Upper lobe of left lung (tissue), 4 donors: ENCODE measurements at regions not wholly inside any gene's neighbourhood (a gene's known extent, or its start where the extent isn't known, plus 50 kb on each side); places are given as distances from the start of the nearest gene placed in this dataset.

ENCODE experiments used
- EP300 ChIP-seq, 4 donors: sonication (generic); formaldehyde crosslinking; IDR thresholded peaks; one replicate each; pipeline ENCODE4 v1.5.1; 2017; ENCODE audit warnings: antibody characterized with exemption in 4 of 4, control low read depth in 2 of 4
- POLR2A ChIP-seq, 4 donors: fragments of 450-650 bp; IDR thresholded peaks; one replicate each; pipeline ENCODE4 v1.5.1; 2016 to 2017; ENCODE audit warnings: antibody characterized with exemption in 4 of 4, mild to moderate bottlenecking in 2 of 4
- POLR2AphosphoS5 ChIP-seq, 2 donors: sonication (generic); formaldehyde crosslinking; IDR thresholded peaks; one replicate each; pipeline ENCODE4 v1.5.1; 2017; ENCODE audit warnings: antibody characterized with exemption in 2 of 2
- TF ChIP-seq, protein P1 (sequence below), 6 experiments: fragments of 450-650 bp in 4 of 6; fragments of 200-600 bp in 2 of 6; sonication (generic) in 2 of 6; IDR thresholded peaks; one replicate each; pipeline ENCODE4 v1.5.1; 2016 to 2019; ENCODE audit warnings: antibody characterized with exemption in 6 of 6

DNA sequence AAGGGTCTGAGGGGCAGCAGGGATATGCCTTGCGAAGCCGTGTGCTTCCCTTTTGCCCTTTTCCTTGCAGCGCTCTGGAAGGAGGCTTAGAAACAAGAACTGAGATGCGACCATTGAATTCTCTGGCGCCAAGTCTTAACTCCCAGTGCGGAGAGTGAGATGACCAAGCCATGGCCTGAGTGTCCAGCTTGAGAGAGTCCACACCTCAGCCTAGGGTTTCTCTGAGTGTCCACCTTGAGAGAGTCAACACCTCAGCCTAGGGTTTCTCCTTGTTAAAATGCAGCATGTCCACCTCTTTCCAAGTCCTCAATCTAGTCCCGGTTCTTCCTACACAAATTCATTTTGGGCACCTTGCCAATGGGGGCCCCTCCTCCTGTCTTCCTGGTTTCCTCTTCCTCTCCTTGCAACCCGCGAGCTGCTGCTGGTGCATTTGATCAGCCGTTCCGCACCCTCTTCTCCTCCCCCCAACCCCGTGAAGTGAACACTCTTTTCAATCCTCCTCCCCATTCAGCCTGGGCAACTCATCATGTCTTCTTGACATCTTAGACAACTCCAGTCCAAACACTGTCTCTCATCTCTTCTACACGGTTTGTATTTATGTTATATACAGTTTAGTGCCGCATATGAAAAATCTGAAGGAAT, 178.2 kb upstream of the PITRM1 start:
- TF ChIP-seq, protein P1, sequence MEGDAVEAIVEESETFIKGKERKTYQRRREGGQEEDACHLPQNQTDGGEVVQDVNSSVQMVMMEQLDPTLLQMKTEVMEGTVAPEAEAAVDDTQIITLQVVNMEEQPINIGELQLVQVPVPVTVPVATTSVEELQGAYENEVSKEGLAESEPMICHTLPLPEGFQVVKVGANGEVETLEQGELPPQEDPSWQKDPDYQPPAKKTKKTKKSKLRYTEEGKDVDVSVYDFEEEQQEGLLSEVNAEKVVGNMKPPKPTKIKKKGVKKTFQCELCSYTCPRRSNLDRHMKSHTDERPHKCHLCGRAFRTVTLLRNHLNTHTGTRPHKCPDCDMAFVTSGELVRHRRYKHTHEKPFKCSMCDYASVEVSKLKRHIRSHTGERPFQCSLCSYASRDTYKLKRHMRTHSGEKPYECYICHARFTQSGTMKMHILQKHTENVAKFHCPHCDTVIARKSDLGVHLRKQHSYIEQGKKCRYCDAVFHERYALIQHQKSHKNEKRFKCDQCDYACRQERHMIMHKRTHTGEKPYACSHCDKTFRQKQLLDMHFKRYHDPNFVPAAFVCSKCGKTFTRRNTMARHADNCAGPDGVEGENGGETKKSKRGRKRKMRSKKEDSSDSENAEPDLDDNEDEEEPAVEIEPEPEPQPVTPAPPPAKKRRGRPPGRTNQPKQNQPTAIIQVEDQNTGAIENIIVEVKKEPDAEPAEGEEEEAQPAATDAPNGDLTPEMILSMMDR (IDR thresholded peaks at IDR 0.05), result no peak
- TF ChIP-seq POLR2A (IDR thresholded peaks at IDR 0.05) (no peak), POLR2AphosphoS5 (IDR thresholded peaks at IDR 0.05) (no peak), EP300 (IDR thresholded peaks at IDR 0.05) (no peak)
